Upper lobe of right lung (tissue), 1 donor: ENCODE measurements at regions not wholly inside any gene's neighbourhood (a gene's known extent, or its start where the extent isn't known, plus 50 kb on each side); places are given as distances from the start of the nearest gene placed in this dataset.
A peak's percentile ranks its signal among the peaks of the same experiment; 100 is the strongest.
"Not testable (repeated sequence)": the region's sequence is repeated elsewhere in the genome, so short reads cannot be mapped to it uniquely, and the experiment has no call there.

Experiments
- ATAC-seq: fragments of 200-7000 bp; cut with Tn5 transposase; one replicate; pipeline ENCODE4 v1.9.1; 2020; ENCODE audit warnings: mild to moderate bottlenecking, moderate library complexity
- DNase-seq: peaks from one replicate; pipeline ENCODE4 v3.0.0-alpha.2; 2020
- H3K27ac ChIP-seq: fragments of 200-600 bp; one replicate; pipeline ENCODE4 v1.8.0; 2022
- H3K27me3 ChIP-seq: fragments of 200-600 bp; one replicate; pipeline ENCODE4 v1.8.0; 2022; ENCODE audit warnings: mild to moderate bottlenecking
- H3K36me3 ChIP-seq: fragments of 200-600 bp; one replicate; pipeline ENCODE4 v1.8.0; 2022
- H3K4me1 ChIP-seq: fragments of 200-600 bp; one replicate; pipeline ENCODE4 v1.8.0; 2022
- H3K4me3 ChIP-seq: fragments of 200-600 bp; one replicate; pipeline ENCODE4 v1.8.0; 2022; ENCODE audit warnings: mild to moderate bottlenecking
- H3K9me3 ChIP-seq: fragments of 200-600 bp; one replicate; pipeline ENCODE4 v1.8.0; 2022
- intact Hi-C: fragments of 100-400 bp; cut with DNase I; formaldehyde crosslinking; loops from one replicate; pipeline ENCODE4 v1.11.0; 2022
- TF ChIP-seq, protein P1 (sequence below): fragments of 200-600 bp; IDR thresholded peaks from one replicate; pipeline ENCODE4 v1.8.0; 2022; ENCODE audit warnings: antibody characterized with exemption
- donor health status: DM: no; HTN: yes; CAD: no; lungs with severe emphysema.

DNA sequence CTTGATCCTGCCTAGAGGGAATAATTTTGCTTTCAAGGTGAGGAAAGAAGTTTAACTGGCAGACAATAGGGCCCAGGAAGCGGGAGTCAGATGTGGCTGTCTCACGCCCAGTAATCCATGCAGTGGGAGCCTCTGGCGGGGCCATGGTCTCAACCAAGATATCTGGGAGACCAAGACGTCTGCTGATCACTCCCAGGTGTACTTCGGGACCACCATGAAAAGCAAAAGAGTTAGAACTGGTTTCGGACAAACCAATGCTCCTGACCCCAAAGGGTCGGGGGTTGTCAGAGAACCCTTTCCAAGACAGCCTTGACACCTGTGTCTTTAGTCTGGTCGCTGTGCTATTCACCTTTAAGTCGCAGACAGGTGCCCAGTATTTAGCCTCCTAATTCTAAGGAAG is 256.9 kb upstream of the MBL2 start:
- intact Hi-C loops, result no loop called here
- Histone ChIP-seq H3K36me3 (no peaks in the 10 kb centered on the region), H3K9me3 (no peaks in the 10 kb centered on the region), H3K27me3 (no peaks in the 10 kb centered on the region), H3K4me3 (no peak overlapping the region), H3K4me1 (no peaks in the 10 kb centered on the region), H3K27ac (no peak overlapping the region)
- DNase-seq, result no peak
- TF ChIP-seq, protein P1, sequence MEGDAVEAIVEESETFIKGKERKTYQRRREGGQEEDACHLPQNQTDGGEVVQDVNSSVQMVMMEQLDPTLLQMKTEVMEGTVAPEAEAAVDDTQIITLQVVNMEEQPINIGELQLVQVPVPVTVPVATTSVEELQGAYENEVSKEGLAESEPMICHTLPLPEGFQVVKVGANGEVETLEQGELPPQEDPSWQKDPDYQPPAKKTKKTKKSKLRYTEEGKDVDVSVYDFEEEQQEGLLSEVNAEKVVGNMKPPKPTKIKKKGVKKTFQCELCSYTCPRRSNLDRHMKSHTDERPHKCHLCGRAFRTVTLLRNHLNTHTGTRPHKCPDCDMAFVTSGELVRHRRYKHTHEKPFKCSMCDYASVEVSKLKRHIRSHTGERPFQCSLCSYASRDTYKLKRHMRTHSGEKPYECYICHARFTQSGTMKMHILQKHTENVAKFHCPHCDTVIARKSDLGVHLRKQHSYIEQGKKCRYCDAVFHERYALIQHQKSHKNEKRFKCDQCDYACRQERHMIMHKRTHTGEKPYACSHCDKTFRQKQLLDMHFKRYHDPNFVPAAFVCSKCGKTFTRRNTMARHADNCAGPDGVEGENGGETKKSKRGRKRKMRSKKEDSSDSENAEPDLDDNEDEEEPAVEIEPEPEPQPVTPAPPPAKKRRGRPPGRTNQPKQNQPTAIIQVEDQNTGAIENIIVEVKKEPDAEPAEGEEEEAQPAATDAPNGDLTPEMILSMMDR, result no peak
- ATAC-seq, result no peak

DNA sequence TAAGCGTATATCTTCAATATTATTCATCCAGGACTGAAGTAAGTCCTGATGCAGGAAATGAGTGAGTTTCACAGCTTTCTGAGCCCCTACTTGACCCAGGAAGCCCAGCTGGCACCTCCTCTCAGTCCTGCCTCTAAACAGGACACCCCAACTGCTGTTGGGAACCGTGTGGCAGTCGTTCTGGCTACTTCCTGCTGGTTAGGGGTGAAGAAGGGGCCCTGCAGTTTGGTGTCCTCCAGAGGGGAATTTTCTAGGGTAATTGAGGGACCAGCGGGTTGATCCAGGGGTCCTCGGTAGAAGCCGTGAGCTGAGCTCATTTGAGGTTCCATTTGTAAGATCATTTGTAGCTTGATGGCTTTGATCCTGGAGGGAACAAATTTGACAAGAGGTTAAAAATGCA is 253.2 kb upstream of the MBL2 start:
- ATAC-seq, H3K27me3 ChIP-seq, H3K9me3 ChIP-seq, H3K4me1 ChIP-seq, H3K36me3 ChIP-seq, DNase-seq, H3K27ac ChIP-seq, intact Hi-C loops, H3K4me3 ChIP-seq: not testable (repeated sequence)

DNA sequence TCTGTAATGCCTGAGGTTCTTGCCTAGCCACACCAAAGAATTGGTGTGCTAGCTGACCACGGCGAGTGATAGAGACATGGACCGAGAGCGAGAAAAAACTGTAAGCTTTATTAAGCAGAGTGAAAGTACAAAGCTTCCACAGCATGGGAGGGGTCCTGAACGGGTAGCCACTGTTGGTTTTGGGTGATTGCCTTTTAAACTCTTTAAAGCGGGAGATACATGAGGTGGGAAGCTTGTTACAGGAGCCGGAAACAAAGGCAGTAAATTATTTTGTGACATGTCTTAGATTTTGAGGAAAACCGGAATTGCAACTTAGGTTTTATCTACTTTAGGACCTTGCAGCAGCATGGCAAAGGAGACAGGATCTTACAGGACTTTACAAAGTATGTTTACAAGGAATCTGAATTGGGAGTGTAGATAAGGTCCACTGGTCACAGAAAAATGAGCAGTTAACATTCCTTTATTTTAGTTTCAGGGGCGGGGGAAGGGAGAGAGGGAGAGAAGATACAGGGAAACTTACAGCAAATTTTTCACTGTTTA is 252.7 kb upstream of the MBL2 start:
- ATAC-seq (no peak), DNase-seq (no peak)
- no peaks in the 10 kb centered on the region for H3K9me3 ChIP-seq
- H3K27ac ChIP-seq, result no peak overlapping the region
- TF ChIP-seq, protein P1, result no peak
- H3K4me3 ChIP-seq, result peak overlapping the region; percentile 23
- H3K36me3 ChIP-seq, result no peaks in the 10 kb centered on the region
- H3K4me1 ChIP-seq, result no peaks in the 10 kb centered on the region
- no peaks in the 10 kb centered on the region for H3K27me3 ChIP-seq
- intact Hi-C loops, result no loop called here

GRCh38 chr10:53023411-53023810 is 250.8 kb upstream of the MBL2 start:
- no peak for DNase-seq
- Histone ChIP-seq H3K4me3 (no peak overlapping the region), H3K9me3 (no peaks in the 10 kb centered on the region), H3K36me3 (no peaks in the 10 kb centered on the region), H3K4me1 (no peaks in the 10 kb centered on the region), H3K27me3 (no peaks in the 10 kb centered on the region), H3K27ac (no peak overlapping the region)
- TF ChIP-seq, protein P1, result no peak
- intact Hi-C loops, result no loop called here
- no peak for ATAC-seq

DNA sequence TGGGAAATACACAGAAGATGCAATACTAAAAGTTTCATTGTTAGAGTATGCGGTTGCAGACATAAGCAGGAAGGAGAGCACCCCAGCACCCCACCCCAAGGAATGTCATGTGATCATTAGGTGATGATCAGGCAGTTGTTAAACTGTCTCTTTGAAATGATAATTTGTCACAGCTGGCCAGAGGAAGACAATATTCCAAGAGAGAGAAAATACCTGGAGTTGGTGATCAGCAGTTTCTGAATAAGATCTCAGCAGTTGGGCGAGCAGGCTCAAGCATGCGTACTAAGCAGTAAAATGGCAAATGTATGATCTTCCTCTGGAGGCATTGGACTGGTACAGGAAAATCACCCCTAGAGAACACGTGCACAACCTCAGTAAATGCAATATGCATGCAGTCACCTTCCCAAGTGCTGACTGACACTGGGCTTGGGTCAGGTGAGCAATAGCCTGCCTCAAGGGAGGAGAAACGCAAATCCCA is 250.1 kb upstream of the MBL2 start:
- Histone ChIP-seq H3K9me3 (no peaks in the 10 kb centered on the region), H3K27ac (no peak overlapping the region), H3K27me3 (no peaks in the 10 kb centered on the region), H3K36me3 (no peaks in the 10 kb centered on the region), H3K4me3 (no peak overlapping the region), H3K4me1 (no peaks in the 10 kb centered on the region)
- TF ChIP-seq, protein P1, result no peak
- intact Hi-C loops, result no loop called here
- ATAC-seq, result no peak
- no peak for DNase-seq

DNA sequence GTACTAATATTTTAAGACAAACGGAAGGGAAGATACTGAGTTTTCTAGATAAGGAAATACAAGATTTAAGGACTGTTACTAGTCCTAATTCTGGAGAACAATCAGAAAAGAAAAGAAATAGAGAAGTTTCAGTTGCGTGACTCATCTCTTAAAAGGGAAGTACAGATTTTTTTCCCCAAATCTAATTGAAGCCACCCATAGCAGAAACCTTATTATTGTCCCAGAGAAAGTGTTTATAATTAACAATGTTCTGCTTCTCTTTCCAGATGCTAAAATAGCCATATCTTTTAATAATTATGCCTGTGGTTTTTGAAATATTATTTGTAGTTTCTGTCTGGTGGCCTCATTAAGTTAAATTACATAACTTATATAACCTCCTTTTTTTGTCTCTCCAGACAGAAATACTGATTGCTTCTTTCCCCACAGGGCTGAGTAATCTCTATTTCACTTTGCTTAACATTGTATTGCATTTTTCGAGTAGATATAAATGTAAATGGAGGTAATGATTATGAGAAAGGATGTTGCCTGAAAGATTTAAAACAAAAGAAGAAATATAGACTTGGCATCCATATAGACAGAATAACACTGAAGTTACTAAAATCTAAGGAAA is 240.7 kb upstream of the MBL2 start:
- TF ChIP-seq, protein P1, result no peak
- H3K27ac ChIP-seq, result no peak overlapping the region

More for the DNA sequence above, 240.7 kb upstream of the MBL2 start:
- Histone ChIP-seq H3K4me1 (no peaks in the 10 kb centered on the region), H3K4me3 (no peak overlapping the region), H3K9me3 (no peaks in the 10 kb centered on the region), H3K27me3 (no peaks in the 10 kb centered on the region), H3K36me3 (no peaks in the 10 kb centered on the region)
- ATAC-seq (peak; percentile 15), DNase-seq (no peak)
- intact Hi-C loops, result no loop called here
